GM23338 (cell line): ENCODE measurements at regions not wholly inside any gene's neighbourhood (a gene's known extent, or its start where the extent isn't known, plus 50 kb on each side); places are given as distances from the start of the nearest gene placed in this dataset.

Experiments used
- ATAC-seq: fragments of 200-7000 bp; cut with Tn5 transposase; 3 replicates; pipeline ENCODE4 v1.9.1; 2020
- DNase-seq: peaks from one replicate; pipeline ENCODE4 v3.0.0-alpha.2; 2015; ENCODE audit warnings: low spot score
- H2AFZ ChIP-seq: fragments of 200-600 bp; sonication (generic); 2 replicates; pipeline ENCODE4 v1.8.0; 2016; ENCODE audit warnings: antibody characterized with exemption, mild to moderate bottlenecking, moderate library complexity
- H3F3A ChIP-seq: fragments of 200-600 bp; sonication (generic); replicated peaks from 2 replicates; pipeline ENCODE4 v1.8.0; 2017; ENCODE audit warnings: antibody characterized with exemption, mixed run types, low read depth
- H3K27ac ChIP-seq: fragments of 200-600 bp; sonication (generic); 2 replicates; pipeline ENCODE4 v1.6.1; 2016; ENCODE audit warnings: low read depth
- H3K27me3 ChIP-seq: fragments of 200-600 bp; sonication (generic); 2 replicates; pipeline ENCODE4 v1.8.0; 2016; ENCODE audit warnings: mild to moderate bottlenecking, mixed run types, moderate library complexity; ENCODE audit not compliant: insufficient read depth
- H3K36me3 ChIP-seq: fragments of 200-600 bp; sonication (generic); 2 replicates; pipeline ENCODE4 v1.8.0; 2016; ENCODE audit warnings: mild to moderate bottlenecking; ENCODE audit not compliant: insufficient read depth
- H3K4me1 ChIP-seq: fragments of 200-600 bp; sonication (generic); 2 replicates; pipeline ENCODE4 v1.8.0; 2016; ENCODE audit warnings: mild to moderate bottlenecking, moderate library complexity; ENCODE audit not compliant: insufficient read depth
- H3K4me2 ChIP-seq: fragments of 200-600 bp; sonication (generic); 2 replicates; pipeline ENCODE4 v1.7.1; 2017; ENCODE audit warnings: mixed run types
- H3K4me3 ChIP-seq: fragments of 200-600 bp; sonication (generic); 2 replicates; pipeline ENCODE4 v1.6.1; 2016; ENCODE audit warnings: mixed run types
- H3K79me2 ChIP-seq: fragments of 200-600 bp; sonication (generic); replicated peaks from 2 replicates; pipeline ENCODE4 v1.8.0; 2017; ENCODE audit warnings: mild to moderate bottlenecking; ENCODE audit not compliant: insufficient read depth
- H3K9me2 ChIP-seq: fragments of 200-600 bp; sonication (generic); 2 replicates; pipeline ENCODE4 v1.8.0; 2017; ENCODE audit not compliant: insufficient read depth
- H4K20me1 ChIP-seq: fragments of 200-600 bp; sonication (generic); replicated peaks from 2 replicates; pipeline ENCODE4 v1.8.0; 2017; ENCODE audit warnings: mild to moderate bottlenecking; ENCODE audit not compliant: insufficient read depth
- H3K27ac Mint-ChIP-seq: 2 replicates; pipeline ENCODE4 v1.8.0; 2020; ENCODE audit warnings: inconsistent platforms, mild to moderate bottlenecking, moderate library complexity, mixed read lengths
- H3K27me3 Mint-ChIP-seq: 3 replicates; pipeline ENCODE4 v1.8.0; 2022; ENCODE audit warnings: low read depth, mild to moderate bottlenecking, moderate library complexity, mixed read lengths, inconsistent platforms; ENCODE audit not compliant: insufficient read depth, poor library complexity
- H3K36me3 Mint-ChIP-seq: 3 replicates; pipeline ENCODE4 v1.8.0; 2021; ENCODE audit warnings: low read depth, mild to moderate bottlenecking, inconsistent platforms, moderate library complexity, mixed read lengths
- H3K4me1 Mint-ChIP-seq: 3 replicates; pipeline ENCODE4 v1.8.0; 2020; ENCODE audit warnings: mild to moderate bottlenecking, inconsistent platforms, mixed read lengths
- H3K4me3 Mint-ChIP-seq: 3 replicates; pipeline ENCODE4 v1.8.0; 2021; ENCODE audit warnings: moderate library complexity, mild to moderate bottlenecking, inconsistent platforms, mixed read lengths
- H3K9me3 Mint-ChIP-seq: 3 replicates; pipeline ENCODE4 v1.8.0; 2020; ENCODE audit warnings: moderate library complexity, mild to moderate bottlenecking, inconsistent platforms, mixed read lengths
- CREB1 ChIP-seq: fragments of 250-450 bp; sonication (Bioruptor Pico); IDR thresholded peaks from 2 replicates; pipeline ENCODE4 v1.5.0; 2020; ENCODE audit warnings: low read depth, mild to moderate bottlenecking, moderate library complexity
- CTCF ChIP-seq, 2 experiments: fragments of 200-600 bp in 1 of 2; sonication (generic) in 1 of 2; conservative IDR thresholded peaks; 2 replicates each; pipeline versions ENCODE4 v1.5.1 to v1.6.1; 2016 to 2017; ENCODE audit warnings: antibody characterized with exemption in 2 of 2, low read depth in 2 of 2, mild to moderate bottlenecking in 2 of 2, moderate library complexity in 1 of 2
- EZH2 ChIP-seq: fragments of 200-600 bp; sonication (generic); IDR thresholded peaks from one replicate; pipeline ENCODE4 v1.8.0; 2017; ENCODE audit warnings: antibody characterized with exemption, mild to moderate bottlenecking, low read depth; ENCODE audit not compliant: unreplicated experiment
- EZH2phosphoT487 ChIP-seq: fragments of 200-600 bp; sonication (generic); IDR thresholded peaks from one replicate; pipeline ENCODE4 v1.8.1; 2018; ENCODE audit warnings: antibody characterized with exemption; ENCODE audit not compliant: unreplicated experiment
- JUNB ChIP-seq: IDR thresholded peaks from one replicate; pipeline ENCODE4 v1.6.1; 2016; ENCODE audit warnings: antibody characterized with exemption; ENCODE audit not compliant: unreplicated experiment
- NANOG ChIP-seq: IDR thresholded peaks from 2 replicates; pipeline ENCODE4 v1.6.1; 2016; ENCODE audit warnings: antibody characterized with exemption, borderline replicate concordance
- REST ChIP-seq: IDR thresholded peaks from one replicate; pipeline ENCODE4 v1.6.1; 2018; ENCODE audit warnings: antibody characterized with exemption; ENCODE audit not compliant: unreplicated experiment
- STAT1 ChIP-seq: IDR thresholded peaks from one replicate; pipeline ENCODE4 v1.6.1; 2016; ENCODE audit warnings: antibody characterized with exemption; ENCODE audit not compliant: unreplicated experiment
- ZNF114 ChIP-seq: fragments of 250-450 bp; sonication (Bioruptor Pico); IDR thresholded peaks from 2 replicates; pipeline ENCODE4 v1.5.0; 2020; ENCODE audit warnings: mild to moderate bottlenecking, moderate library complexity
- ZNF331 ChIP-seq: fragments of 250-450 bp; sonication (Bioruptor Pico); IDR thresholded peaks from 2 replicates; pipeline ENCODE4 v1.5.0; 2020; ENCODE audit warnings: low read depth, mild to moderate bottlenecking, moderate library complexity
- ZNF462 ChIP-seq: fragments of 250-450 bp; sonication (Bioruptor Pico); IDR thresholded peaks from 2 replicates; pipeline ENCODE4 v1.5.0; 2020; ENCODE audit warnings: mild to moderate bottlenecking, moderate library complexity

- TF ChIP-seq ZNF462 (CRISPR knock-in tag) = no peak
- no peak for TF ChIP-seq CTCF (conservative IDR thresholded peaks at IDR 0.05; ENCODE audit: low read depth in 2 of 2)
- TF ChIP-seq NANOG = no peak
- TF ChIP-seq ZNF331 (CRISPR knock-in tag) = no peak
- no peak for TF ChIP-seq EZH2phosphoT487
Measured at GRCh38 chr15:53844634-53845033, 85.2 kb upstream of the WDR72 start (continued).

DNA sequence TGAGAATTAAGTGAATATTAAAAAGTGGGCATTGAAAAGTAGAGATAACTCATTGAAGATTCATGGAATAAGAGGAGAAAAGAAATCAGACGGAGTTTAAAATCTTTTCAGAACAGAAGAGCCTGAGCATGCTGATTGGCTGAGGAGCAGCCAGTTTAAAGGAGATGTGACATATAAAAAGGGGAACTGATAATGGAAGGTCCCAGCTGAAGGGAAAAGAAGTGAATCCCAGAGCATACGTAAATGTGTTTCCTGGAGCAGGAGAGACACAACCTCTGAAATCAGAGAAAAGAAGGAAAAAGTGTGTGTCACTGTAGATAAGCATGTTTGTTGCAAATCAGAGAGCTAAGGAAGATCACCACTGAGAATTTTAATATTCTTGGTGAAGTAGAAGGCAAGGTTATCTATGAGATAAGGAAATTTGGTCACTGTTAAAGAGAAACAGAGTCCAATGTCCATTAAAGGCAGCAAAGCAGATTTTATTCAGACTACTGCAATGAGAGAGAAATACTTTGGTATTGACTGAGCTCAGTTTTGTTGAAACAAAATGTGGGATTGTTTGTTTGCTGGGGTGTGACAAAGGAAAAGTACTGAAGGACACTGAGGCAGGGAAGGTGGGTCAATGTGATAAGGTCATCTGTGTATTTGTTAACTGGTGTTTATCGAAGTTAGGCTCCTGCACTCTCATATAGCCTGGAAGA lies 84.6 kb upstream of the WDR72 start:
- Histone ChIP-seq H3K4me1 (no peaks in the 10 kb centered on the region), H3K36me3 (no peaks in the 10 kb centered on the region), H2AFZ (no peak overlapping the region), H3K4me2 (no peak overlapping the region), H3F3A (no peaks in the 10 kb centered on the region), H4K20me1 (no peaks in the 10 kb centered on the region), H3K27ac (no peak overlapping the region), H3K4me3 (no peak overlapping the region), H3K9me2 (no peaks in the 10 kb centered on the region), H3K27me3 (no peaks in the 10 kb centered on the region), H3K79me2 (no peaks in the 10 kb centered on the region)
- Mint-ChIP-seq H3K27me3 (no peaks in the 10 kb centered on the region), H3K36me3 (no peaks in the 10 kb centered on the region), H3K9me3 (peaks cover 6% of the 10 kb centered on the region; the same call in 2 of the 3 replicates), H3K4me3 (no peak overlapping the region), H3K27ac (no peak overlapping the region), H3K4me1 (no peaks in the 10 kb centered on the region)
- ATAC-seq = no peak
- no peak for DNase-seq
- TF ChIP-seq NANOG (no peak), STAT1 (no peak), EZH2 (no peak), JUNB (no peak), ZNF114 (CRISPR knock-in tag) (no peak), ZNF331 (CRISPR knock-in tag) (no peak), CREB1 (no peak), EZH2phosphoT487 (no peak), REST (no peak)
